ENCODE measurements at regions not wholly inside any gene's neighbourhood (a gene's known extent, or its start where the extent isn't known, plus 50 kb on each side); places are given as distances from the start of the nearest gene placed in this dataset.

GRCh38 chr5:17888155-17888554 is 253.9 kb downstream of the TAF11L14 start:
- BruUV-seq (replicated peaks), result no TSS peak
- Histone ChIP-seq H3K4me2 (ENCODE audit: insufficient read depth, low read length) (no peak overlapping the region), H4K20me1 (replicated peaks; ENCODE audit: control insufficient read depth, insufficient read depth, low read length) (no peaks in the 10 kb centered on the region), H2AFZ (ENCODE audit: low read depth, low read length) (no peak overlapping the region), H3K79me2 (ENCODE audit: control insufficient read depth, insufficient read depth, low read length) (no peaks in the 10 kb centered on the region), H3K9ac (ENCODE audit: insufficient read depth in 1 of 2, low read depth in 2 of 2, low read length in 2 of 2) (no peak overlapping the region), H3K4me1 (replicated peaks in 1 of 2; ENCODE audit: control insufficient read depth in 2 of 2, insufficient read depth in 2 of 2, low read length in 2 of 2) (no peaks in the 10 kb centered on the region), H3K9me1 (ENCODE audit: control insufficient read depth, insufficient read depth, low read length) (no peaks in the 10 kb centered on the region), H3K4me3 (no peak overlapping the region), H3K36me3 (ENCODE audit: control insufficient read depth, insufficient read depth, low read length) (no peaks in the 10 kb centered on the region), H3K9me3 (replicated peaks; ENCODE audit: control insufficient read depth, insufficient read depth, low read depth, low read length) (no peaks in the 10 kb centered on the region), H3K27me3 (ENCODE audit: control insufficient read depth in 2 of 2, insufficient read depth in 2 of 2, low read length in 2 of 2) (no peaks in the 10 kb centered on the region), H3K27ac (ENCODE audit: extremely low read depth, low read depth, low read length) (no peak overlapping the region)
- intact Hi-C loops (cut with micrococcal nuclease) (no loop called here), in situ Hi-C loops (cut with MboI) (no loop called here)
- ATAC-seq (no peak), DNase-seq (ENCODE audit: extremely low read depth in 1 of 4, low spot score in 3 of 4) (no peak), FAIRE-seq (no peak)
- ChIA-PET CTCF (ENCODE audit: low intra/inter-chr PET ratio) (no interaction called here), POLR2A (no interaction called here)
- TF ChIP-seq RBFOX2 (IDR thresholded peaks at IDR 0.05; ENCODE audit: low read depth, low read length) (no peak), ZNF146 (CRISPR knock-in tag; IDR thresholded peaks at IDR 0.05; ENCODE audit: unreplicated experiment) (no peak), RFX1 (IDR thresholded peaks at IDR 0.05) (no peak), RBM39 (optimal IDR thresholded peaks at IDR 0.05; ENCODE audit: low read depth, low read length) (no peak), ZC3H4 (CRISPR knock-in tag; IDR thresholded peaks at IDR 0.05; ENCODE audit: borderline replicate concordance) (no peak), TBP (optimal IDR thresholded peaks at IDR 0.05; ENCODE audit: low read depth, low read length) (no peak), HDAC6 (IDR thresholded peaks at IDR 0.05; ENCODE audit: low read depth, low read length) (no peak), SP1 (CRISPR knock-in tag; IDR thresholded peaks at IDR 0.05) (no peak), POLR2G (IDR thresholded peaks at IDR 0.05; ENCODE audit: low read depth, low read length) (no peak), TRIM25 (IDR thresholded peaks at IDR 0.05; ENCODE audit: borderline replicate concordance) (no peak), ZKSCAN3 (CRISPR knock-in tag; IDR thresholded peaks at IDR 0.05) (no peak), LEF1 (IDR thresholded peaks at IDR 0.05) (no peak)
